Keratinocyte (primary cell): ENCODE measurements at regions not wholly inside any gene's neighbourhood (a gene's known extent, or its start where the extent isn't known, plus 50 kb on each side); places are given as distances from the start of the nearest gene placed in this dataset.

Experiments
- DNase-seq: peaks from one replicate; pipeline ENCODE4 v3.0.0-alpha.2; 2011; ENCODE audit warnings: low read depth, missing footprints, low spot score
- FAIRE-seq: peaks from 2 replicates; lab custom pipeline; 2011; peaks lifted over from hg19 to GRCh38; lab: Jason Lieb, UNC
- H2AFZ ChIP-seq: 2 replicates; pipeline ENCODE4 v1.6.0; 2012; ENCODE audit warnings: low read length, control low read depth, inconsistent platforms; ENCODE audit not compliant: control insufficient read depth
- H3K27ac ChIP-seq: 2 replicates; pipeline ENCODE4 v1.5.1; 2011; ENCODE audit warnings: low read length; ENCODE audit not compliant: control insufficient read depth, insufficient read depth
- H3K27me3 ChIP-seq: 3 replicates; pipeline ENCODE4 v1.6.0; 2011; ENCODE audit warnings: low read length; ENCODE audit not compliant: control insufficient read depth, insufficient read depth; ENCODE audit errors: extremely low read depth
- H3K36me3 ChIP-seq, 2 experiments: 2 replicates in 1 of 2; 3 replicates in 1 of 2; pipeline ENCODE4 v1.5.1; 2011; ENCODE audit warnings: low read length in 2 of 2, mild to moderate bottlenecking in 1 of 2; ENCODE audit not compliant: control insufficient read depth in 2 of 2, insufficient read depth in 2 of 2; ENCODE audit errors: extremely low read depth in 1 of 2
- H3K4me1 ChIP-seq: 3 replicates; pipeline ENCODE4 v1.5.1; 2011; ENCODE audit warnings: low read length; ENCODE audit not compliant: control insufficient read depth, insufficient read depth; ENCODE audit errors: extremely low read depth
- H3K4me2 ChIP-seq: 3 replicates; pipeline ENCODE4 v1.6.0; 2011; ENCODE audit warnings: low read depth, low read length; ENCODE audit not compliant: control insufficient read depth, insufficient read depth; ENCODE audit errors: extremely low read depth
- H3K4me3 ChIP-seq, 3 experiments: fragments of 200-600 bp in 1 of 3; sonication (generic) in 1 of 3; 2 replicates in 2 of 3; 3 replicates in 1 of 3; pipeline ENCODE4 v1.5.1; 2011 to 2016; ENCODE audit warnings: low read length in 3 of 3, mild to moderate bottlenecking in 3 of 3, control low read depth in 2 of 3, inconsistent platforms in 1 of 3, low read depth in 1 of 3, mixed read lengths in 1 of 3, mixed run types in 1 of 3, moderate library complexity in 1 of 3; ENCODE audit not compliant: control insufficient read depth in 2 of 3, insufficient read depth in 2 of 3; ENCODE audit errors: extremely low read depth in 1 of 3
- H3K79me2 ChIP-seq: 2 replicates; pipeline ENCODE4 v1.6.0; 2012; ENCODE audit warnings: low read length; ENCODE audit not compliant: control insufficient read depth, insufficient read depth
- H3K9ac ChIP-seq: 3 replicates; pipeline ENCODE4 v1.6.0; 2011; ENCODE audit warnings: low read length; ENCODE audit not compliant: control insufficient read depth, insufficient read depth; ENCODE audit errors: extremely low read depth
- H3K9me1 ChIP-seq: 3 replicates; pipeline ENCODE4 v1.6.0; 2011; ENCODE audit warnings: low read length; ENCODE audit not compliant: control insufficient read depth, insufficient read depth; ENCODE audit errors: extremely low read depth
- H3K9me3 ChIP-seq: 2 replicates; pipeline ENCODE4 v1.5.1; 2012; ENCODE audit warnings: low read depth, low read length; ENCODE audit not compliant: control insufficient read depth
- H4K20me1 ChIP-seq: 3 replicates; pipeline ENCODE4 v1.6.0; 2011; ENCODE audit warnings: low read length; ENCODE audit not compliant: control insufficient read depth, insufficient read depth; ENCODE audit errors: extremely low read depth
- EZH2 ChIP-seq: IDR thresholded peaks from one replicate; pipeline ENCODE4 v1.6.1; 2012; ENCODE audit warnings: inconsistent platforms, mild to moderate bottlenecking, low read length, moderate library complexity
- dilution Hi-C: fragments of 300-500 bp; cut with MboI; formaldehyde crosslinking; loops from one replicate; pipeline ENCODE4 v1.7.0; 2020; ENCODE audit warnings: low sequenced_read_pairs; ENCODE audit not compliant: extremely low pct_ligation_motif_present
- TF ChIP-seq, protein P1 (sequence below), 3 experiments: IDR thresholded peaks in 1 of 3; conservative IDR thresholded peaks in 1 of 3; optimal IDR thresholded peaks in 1 of 3; 2 replicates in 2 of 3; 3 replicates in 1 of 3; pipeline versions ENCODE3 to v1.5.1; 2011; ENCODE audit warnings: low read length in 3 of 3, mild to moderate bottlenecking in 3 of 3, moderate library complexity in 2 of 3, control low read depth in 1 of 3, inconsistent platforms in 1 of 3; ENCODE audit not compliant: insufficient read depth in 2 of 3; ENCODE audit errors: extremely low read depth in 1 of 3

DNA sequence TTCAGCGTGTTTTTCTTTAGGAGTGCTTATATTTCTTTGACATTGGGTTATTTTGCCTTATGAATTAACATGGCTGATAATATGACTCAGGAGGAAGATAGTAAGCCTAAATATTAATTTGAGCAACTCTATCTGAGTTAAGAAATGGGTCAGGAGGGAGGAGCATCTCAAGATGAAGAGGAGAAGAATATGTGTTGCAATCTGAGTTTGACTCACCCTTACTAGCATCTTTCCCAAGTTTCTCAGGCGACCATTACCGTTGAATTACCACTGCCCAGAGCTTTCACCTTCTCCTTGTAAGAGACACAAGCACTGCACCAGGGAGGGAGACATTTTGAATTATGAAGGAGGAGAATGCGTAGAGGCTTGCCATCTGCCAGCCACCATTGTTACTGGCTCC lies 138.3 kb upstream of the MYRIP start:
- no peak overlapping the region for H3K4me3 ChIP-seq
- H3K27me3 ChIP-seq = no peaks in the 10 kb centered on the region
- dilution Hi-C loops = no loop called here
- H3K9me1 ChIP-seq = no peaks in the 10 kb centered on the region
- no peaks in the 10 kb centered on the region for H3K4me1 ChIP-seq
- no peaks in the 10 kb centered on the region for H3K79me2 ChIP-seq
- H3K4me2 ChIP-seq = no peak overlapping the region
- no peak overlapping the region for H3K27ac ChIP-seq
- no peak for FAIRE-seq
- no peak for TF ChIP-seq EZH2
- TF ChIP-seq, protein P1, sequence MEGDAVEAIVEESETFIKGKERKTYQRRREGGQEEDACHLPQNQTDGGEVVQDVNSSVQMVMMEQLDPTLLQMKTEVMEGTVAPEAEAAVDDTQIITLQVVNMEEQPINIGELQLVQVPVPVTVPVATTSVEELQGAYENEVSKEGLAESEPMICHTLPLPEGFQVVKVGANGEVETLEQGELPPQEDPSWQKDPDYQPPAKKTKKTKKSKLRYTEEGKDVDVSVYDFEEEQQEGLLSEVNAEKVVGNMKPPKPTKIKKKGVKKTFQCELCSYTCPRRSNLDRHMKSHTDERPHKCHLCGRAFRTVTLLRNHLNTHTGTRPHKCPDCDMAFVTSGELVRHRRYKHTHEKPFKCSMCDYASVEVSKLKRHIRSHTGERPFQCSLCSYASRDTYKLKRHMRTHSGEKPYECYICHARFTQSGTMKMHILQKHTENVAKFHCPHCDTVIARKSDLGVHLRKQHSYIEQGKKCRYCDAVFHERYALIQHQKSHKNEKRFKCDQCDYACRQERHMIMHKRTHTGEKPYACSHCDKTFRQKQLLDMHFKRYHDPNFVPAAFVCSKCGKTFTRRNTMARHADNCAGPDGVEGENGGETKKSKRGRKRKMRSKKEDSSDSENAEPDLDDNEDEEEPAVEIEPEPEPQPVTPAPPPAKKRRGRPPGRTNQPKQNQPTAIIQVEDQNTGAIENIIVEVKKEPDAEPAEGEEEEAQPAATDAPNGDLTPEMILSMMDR (optimal IDR thresholded peaks at IDR 0.05 in 1 of 3, IDR thresholded peaks at IDR 0.05 in 1 of 3, conservative IDR thresholded peaks at IDR 0.05 in 1 of 3; ENCODE audit: extremely low read depth in 1 of 3, insufficient read depth in 2 of 3, low read length in 3 of 3) = no peak
- no peaks in the 10 kb centered on the region for H3K36me3 ChIP-seq
- H2AFZ ChIP-seq = no peak overlapping the region
- H3K9me3 ChIP-seq = no peaks in the 10 kb centered on the region
- no peak for DNase-seq
- no peak overlapping the region for H3K9ac ChIP-seq
- no peaks in the 10 kb centered on the region for H4K20me1 ChIP-seq

DNA sequence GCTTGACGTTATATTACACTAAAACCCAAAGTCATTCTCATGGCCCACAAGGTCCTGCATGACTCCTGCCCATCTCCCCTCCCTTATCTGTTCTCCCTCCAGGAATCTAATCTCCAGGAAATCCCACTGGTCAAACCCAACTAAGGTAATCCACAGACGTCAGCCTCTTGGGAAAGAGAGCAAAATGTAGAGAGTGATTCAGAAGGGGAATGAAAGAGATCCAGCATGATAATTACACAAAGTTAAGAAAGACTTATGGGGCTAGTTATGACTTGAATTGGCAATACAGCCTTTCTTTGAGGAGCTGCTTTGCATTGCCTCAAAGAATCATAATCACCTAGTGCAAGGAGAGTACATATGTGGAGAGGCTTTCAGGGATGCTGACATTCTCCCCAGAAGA lies 137.8 kb upstream of the MYRIP start:
- no peaks in the 10 kb centered on the region for H3K9me1 ChIP-seq
- DNase-seq (no peak), FAIRE-seq (no peak)
- no peaks in the 10 kb centered on the region for H3K79me2 ChIP-seq
- no peak overlapping the region for H2AFZ ChIP-seq
- H3K36me3 ChIP-seq = no peaks in the 10 kb centered on the region
- no peak overlapping the region for H3K27ac ChIP-seq
- H3K4me3 ChIP-seq = no peak overlapping the region
- H3K9me3 ChIP-seq = no peaks in the 10 kb centered on the region
- no peak overlapping the region for H3K4me2 ChIP-seq
- dilution Hi-C loops = no loop called here
- H3K9ac ChIP-seq = no peak overlapping the region
- no peaks in the 10 kb centered on the region for H3K27me3 ChIP-seq
- TF ChIP-seq, protein P1 (optimal IDR thresholded peaks at IDR 0.05 in 1 of 3, IDR thresholded peaks at IDR 0.05 in 1 of 3, conservative IDR thresholded peaks at IDR 0.05 in 1 of 3; ENCODE audit: extremely low read depth in 1 of 3, insufficient read depth in 2 of 3, low read length in 3 of 3) = no peak
- no peak for TF ChIP-seq EZH2
- no peaks in the 10 kb centered on the region for H3K4me1 ChIP-seq
- no peaks in the 10 kb centered on the region for H4K20me1 ChIP-seq
